Central memory CD4-positive, alpha-beta T cell (primary cell): ENCODE measurements at regions not wholly inside any gene's neighbourhood (a gene's known extent, or its start where the extent isn't known, plus 50 kb on each side); places are given as distances from the start of the nearest gene placed in this dataset.

Experiments used
- DNase-seq: peaks from one replicate; pipeline ENCODE4 v3.0.0; 2022

GRCh38 chr11:19558189-19558986 lies 154.2 kb upstream of the NAV2 start:
- no peak for DNase-seq

GRCh38 chr11:19557720-19558140 lies 154.9 kb upstream of the NAV2 start:
- DNase-seq: peak; percentile 25

GRCh38 chr11:19557185-19557584 lies 155.5 kb upstream of the NAV2 start:
- no peak for DNase-seq

GRCh38 chr11:19555266-19555665 lies 157.4 kb upstream of the NAV2 start:
- DNase-seq: no peak

GRCh38 chr11:19553683-19554333 lies 158.8 kb upstream of the NAV2 start:
- peak; percentile 27 for DNase-seq

- no peak for DNase-seq
Measured at GRCh38 chr11:19552656-19553260, 159.9 kb upstream of the NAV2 start.

GRCh38 chr11:19552161-19552560 lies 160.5 kb upstream of the NAV2 start:
- DNase-seq: no peak

- DNase-seq: no peak
Measured at GRCh38 chr11:19551457-19551856, 161.2 kb upstream of the NAV2 start.

GRCh38 chr11:19547044-19547443 lies 165.6 kb upstream of the NAV2 start:
- no peak for DNase-seq

- DNase-seq: no peak
Measured at GRCh38 chr11:19546325-19546724, 166.3 kb upstream of the NAV2 start.

GRCh38 chr11:19541521-19542049 lies 171.1 kb upstream of the NAV2 start:
- no peak for DNase-seq

- no peak for DNase-seq
Measured at GRCh38 chr11:19539861-19540260, 172.8 kb upstream of the NAV2 start.

GRCh38 chr11:19537803-19538453 lies 174.7 kb upstream of the NAV2 start:
- no peak for DNase-seq

GRCh38 chr11:19536131-19536530 lies 176.5 kb upstream of the NAV2 start:
- DNase-seq: no peak

- DNase-seq: no peak
Measured at GRCh38 chr11:19530505-19530904, 182.1 kb upstream of the NAV2 start.

- DNase-seq: no peak
Measured at GRCh38 chr11:19526119-19526518, 186.5 kb upstream of the NAV2 start.

GRCh38 chr11:19525714-19526113 lies 186.9 kb upstream of the NAV2 start:
- DNase-seq: no peak

- no peak for DNase-seq
Measured at GRCh38 chr11:19525276-19525675, 187.4 kb upstream of the NAV2 start.

- no peak for DNase-seq
Measured at GRCh38 chr11:19524171-19524671, 188.4 kb upstream of the NAV2 start.

- no peak for DNase-seq
Measured at GRCh38 chr11:19520681-19521080, 192.0 kb upstream of the NAV2 start.

GRCh38 chr11:19519912-19520641 lies 192.6 kb upstream of the NAV2 start:
- no peak for DNase-seq

GRCh38 chr11:19519353-19519752 lies 193.3 kb upstream of the NAV2 start:
- DNase-seq: no peak
